Astrocyte (in vitro differentiated cells and primary cell): ENCODE measurements at regions not wholly inside any gene's neighbourhood (a gene's known extent, or its start where the extent isn't known, plus 50 kb on each side); places are given as distances from the start of the nearest gene placed in this dataset.

Experiments used
- EZH2 ChIP-seq: IDR thresholded peaks from 2 replicates; pipeline ENCODE4 v1.6.1; 2012; ENCODE audit warnings: mild to moderate bottlenecking, low read length, inconsistent platforms; ENCODE audit not compliant: insufficient read depth
- TF ChIP-seq, protein P1 (sequence below): IDR thresholded peaks from 2 replicates; pipeline ENCODE4 v1.5.1; 2011; ENCODE audit warnings: low read depth, mild to moderate bottlenecking, inconsistent platforms, low read length, moderate library complexity; ENCODE audit not compliant: insufficient read depth

GRCh38 chrX:52426810-52427209 lies 58.0 kb downstream of the XAGE2 start:
- TF ChIP-seq, protein P1, sequence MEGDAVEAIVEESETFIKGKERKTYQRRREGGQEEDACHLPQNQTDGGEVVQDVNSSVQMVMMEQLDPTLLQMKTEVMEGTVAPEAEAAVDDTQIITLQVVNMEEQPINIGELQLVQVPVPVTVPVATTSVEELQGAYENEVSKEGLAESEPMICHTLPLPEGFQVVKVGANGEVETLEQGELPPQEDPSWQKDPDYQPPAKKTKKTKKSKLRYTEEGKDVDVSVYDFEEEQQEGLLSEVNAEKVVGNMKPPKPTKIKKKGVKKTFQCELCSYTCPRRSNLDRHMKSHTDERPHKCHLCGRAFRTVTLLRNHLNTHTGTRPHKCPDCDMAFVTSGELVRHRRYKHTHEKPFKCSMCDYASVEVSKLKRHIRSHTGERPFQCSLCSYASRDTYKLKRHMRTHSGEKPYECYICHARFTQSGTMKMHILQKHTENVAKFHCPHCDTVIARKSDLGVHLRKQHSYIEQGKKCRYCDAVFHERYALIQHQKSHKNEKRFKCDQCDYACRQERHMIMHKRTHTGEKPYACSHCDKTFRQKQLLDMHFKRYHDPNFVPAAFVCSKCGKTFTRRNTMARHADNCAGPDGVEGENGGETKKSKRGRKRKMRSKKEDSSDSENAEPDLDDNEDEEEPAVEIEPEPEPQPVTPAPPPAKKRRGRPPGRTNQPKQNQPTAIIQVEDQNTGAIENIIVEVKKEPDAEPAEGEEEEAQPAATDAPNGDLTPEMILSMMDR, result no peak
- TF ChIP-seq EZH2, result no peak
